Esophagus muscularis mucosa (tissue), 3 donors: ENCODE measurements at regions not wholly inside any gene's neighbourhood (a gene's known extent, or its start where the extent isn't known, plus 50 kb on each side); places are given as distances from the start of the nearest gene placed in this dataset.

Experiments used
- POLR2A ChIP-seq: fragments of 450-650 bp; IDR thresholded peaks from one replicate; pipeline ENCODE4 v1.6.1; 2017; ENCODE audit warnings: antibody characterized with exemption, moderate library complexity, mild to moderate bottlenecking, low read depth
- TF ChIP-seq, protein P1 (sequence below), 3 experiments: fragments of 200-600 bp in 2 of 3; fragments of 450-650 bp in 1 of 3; sonication (generic) in 2 of 3; IDR thresholded peaks; one replicate each; pipeline ENCODE4 v1.5.1; 2017 to 2019; ENCODE audit warnings: antibody characterized with exemption in 3 of 3, mild to moderate bottlenecking in 2 of 3, moderate library complexity in 1 of 3

DNA sequence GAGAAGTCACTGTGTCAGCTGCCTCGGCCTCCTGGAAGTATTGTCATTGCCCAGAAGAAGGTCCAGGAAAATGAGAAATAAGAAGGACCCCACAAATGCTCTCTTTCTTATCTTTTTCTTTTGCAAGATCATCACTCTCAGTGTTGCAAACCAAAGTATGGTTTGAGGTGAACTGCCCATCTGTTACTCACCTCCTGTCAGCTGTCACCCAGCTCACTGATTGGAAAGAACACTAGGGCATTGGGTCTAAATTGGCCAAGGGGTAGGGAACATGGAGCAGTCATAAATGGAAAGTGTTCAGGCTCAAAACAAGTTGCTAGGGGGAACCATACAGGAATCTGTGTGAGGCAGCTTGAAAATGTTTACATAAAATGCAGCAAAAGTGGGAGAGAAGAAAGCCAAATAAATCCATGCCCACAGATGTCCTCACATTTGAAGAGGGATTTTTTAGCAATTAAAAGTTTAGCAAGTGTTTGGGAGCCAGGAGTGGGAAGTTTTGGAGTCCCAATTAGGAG is 431.2 kb upstream of the THBS1 start:
- TF ChIP-seq, protein P1, sequence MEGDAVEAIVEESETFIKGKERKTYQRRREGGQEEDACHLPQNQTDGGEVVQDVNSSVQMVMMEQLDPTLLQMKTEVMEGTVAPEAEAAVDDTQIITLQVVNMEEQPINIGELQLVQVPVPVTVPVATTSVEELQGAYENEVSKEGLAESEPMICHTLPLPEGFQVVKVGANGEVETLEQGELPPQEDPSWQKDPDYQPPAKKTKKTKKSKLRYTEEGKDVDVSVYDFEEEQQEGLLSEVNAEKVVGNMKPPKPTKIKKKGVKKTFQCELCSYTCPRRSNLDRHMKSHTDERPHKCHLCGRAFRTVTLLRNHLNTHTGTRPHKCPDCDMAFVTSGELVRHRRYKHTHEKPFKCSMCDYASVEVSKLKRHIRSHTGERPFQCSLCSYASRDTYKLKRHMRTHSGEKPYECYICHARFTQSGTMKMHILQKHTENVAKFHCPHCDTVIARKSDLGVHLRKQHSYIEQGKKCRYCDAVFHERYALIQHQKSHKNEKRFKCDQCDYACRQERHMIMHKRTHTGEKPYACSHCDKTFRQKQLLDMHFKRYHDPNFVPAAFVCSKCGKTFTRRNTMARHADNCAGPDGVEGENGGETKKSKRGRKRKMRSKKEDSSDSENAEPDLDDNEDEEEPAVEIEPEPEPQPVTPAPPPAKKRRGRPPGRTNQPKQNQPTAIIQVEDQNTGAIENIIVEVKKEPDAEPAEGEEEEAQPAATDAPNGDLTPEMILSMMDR (IDR thresholded peaks at IDR 0.05), result no peak
- TF ChIP-seq POLR2A, result no peak
